ENCODE measurements at regions not wholly inside any gene's neighbourhood (a gene's known extent, or its start where the extent isn't known, plus 50 kb on each side); places are given as distances from the start of the nearest gene placed in this dataset.

DNA sequence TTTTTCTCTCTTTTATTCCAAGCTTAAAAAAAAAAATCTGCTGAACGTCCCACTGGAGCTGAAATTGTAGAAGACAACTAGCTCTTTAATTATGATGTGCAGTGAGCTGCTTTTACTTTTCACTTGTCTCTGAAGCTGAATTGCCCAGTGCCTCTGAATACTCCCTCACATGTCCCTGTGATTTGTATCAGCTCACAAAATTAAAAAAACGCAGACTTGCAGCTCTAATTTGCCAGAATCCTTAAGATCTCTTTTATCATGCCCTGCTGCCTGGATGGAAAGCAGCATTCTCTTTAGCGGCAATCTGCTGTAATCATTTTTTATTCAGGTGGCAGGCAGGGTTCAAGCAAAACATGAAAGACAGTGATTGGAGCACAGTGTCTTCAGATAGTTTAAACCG lies 443.8 kb upstream of the SPTLC3 start (continued):
- TF ChIP-seq ZSCAN30 (tag by site-specific recombination; IDR thresholded peaks at IDR 0.05) (no peak), TRIM28 (IDR thresholded peaks at IDR 0.05; ENCODE audit: borderline replicate concordance, low read length) (no peak), BCL11B (tag by site-specific recombination; IDR thresholded peaks at IDR 0.05; ENCODE audit: low read depth) (no peak), ZNF2 (tag by site-specific recombination; IDR thresholded peaks at IDR 0.05) (no peak), ZNF785 (tag by site-specific recombination; IDR thresholded peaks at IDR 0.05) (no peak), ZNF354C (tag by site-specific recombination; IDR thresholded peaks at IDR 0.05; ENCODE audit: borderline replicate concordance, low read depth) (no peak)

DNA sequence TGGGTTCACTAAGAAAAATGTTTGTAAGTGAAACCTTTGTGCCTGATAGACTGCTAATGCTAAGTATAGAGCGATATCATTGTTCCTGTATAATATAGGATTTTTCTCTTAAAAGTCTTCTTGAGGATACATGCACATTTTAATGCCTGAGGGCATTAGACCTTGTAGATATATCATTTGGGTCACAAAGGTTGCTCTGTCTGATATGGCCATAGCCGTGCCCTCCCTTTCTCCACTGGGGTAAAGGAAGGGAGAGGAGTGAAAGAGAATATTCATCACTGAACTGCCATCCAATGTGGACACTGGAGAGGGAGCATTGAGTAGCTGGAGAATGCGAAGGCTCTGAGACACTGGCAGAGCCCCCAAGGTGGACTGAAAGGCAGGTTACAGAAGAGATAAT lies 442.2 kb upstream of the SPTLC3 start:
- Histone ChIP-seq H3K27ac (ENCODE audit: extremely low read depth, low read depth, low read length) (no peak overlapping the region), H3K4me1 (ENCODE audit: control insufficient read depth, insufficient read depth, low read length) (no peaks in the 10 kb centered on the region), H3K9me3 (ENCODE audit: control insufficient read depth, insufficient read depth, low read depth, low read length) (no peaks in the 10 kb centered on the region), H3K4me3 (ENCODE audit: low read depth, low read length) (no peak overlapping the region), H3K36me3 (ENCODE audit: control insufficient read depth in 2 of 2, insufficient read depth in 1 of 2, low read length in 2 of 2) (no peaks in the 10 kb centered on the region)
- ChIA-PET CTCF (no interaction called here), POLR2A (no interaction called here)
- TF ChIP-seq ZBTB20 (tag by site-specific recombination; IDR thresholded peaks at IDR 0.05) (no peak), ZNF350 (tag by site-specific recombination; IDR thresholded peaks at IDR 0.05) (no peak), ZNF37A (tag by site-specific recombination; IDR thresholded peaks at IDR 0.05) (no peak), ZNF239 (tag by site-specific recombination; IDR thresholded peaks at IDR 0.05) (no peak), ZNF776 (tag by site-specific recombination; IDR thresholded peaks at IDR 0.05; ENCODE audit: borderline replicate concordance) (no peak), ZNF501 (tag by site-specific recombination; IDR thresholded peaks at IDR 0.05) (no peak), ZNF24 (tag by site-specific recombination; IDR thresholded peaks at IDR 0.05) (no peak)
- TF ChIP-seq, protein P1, sequence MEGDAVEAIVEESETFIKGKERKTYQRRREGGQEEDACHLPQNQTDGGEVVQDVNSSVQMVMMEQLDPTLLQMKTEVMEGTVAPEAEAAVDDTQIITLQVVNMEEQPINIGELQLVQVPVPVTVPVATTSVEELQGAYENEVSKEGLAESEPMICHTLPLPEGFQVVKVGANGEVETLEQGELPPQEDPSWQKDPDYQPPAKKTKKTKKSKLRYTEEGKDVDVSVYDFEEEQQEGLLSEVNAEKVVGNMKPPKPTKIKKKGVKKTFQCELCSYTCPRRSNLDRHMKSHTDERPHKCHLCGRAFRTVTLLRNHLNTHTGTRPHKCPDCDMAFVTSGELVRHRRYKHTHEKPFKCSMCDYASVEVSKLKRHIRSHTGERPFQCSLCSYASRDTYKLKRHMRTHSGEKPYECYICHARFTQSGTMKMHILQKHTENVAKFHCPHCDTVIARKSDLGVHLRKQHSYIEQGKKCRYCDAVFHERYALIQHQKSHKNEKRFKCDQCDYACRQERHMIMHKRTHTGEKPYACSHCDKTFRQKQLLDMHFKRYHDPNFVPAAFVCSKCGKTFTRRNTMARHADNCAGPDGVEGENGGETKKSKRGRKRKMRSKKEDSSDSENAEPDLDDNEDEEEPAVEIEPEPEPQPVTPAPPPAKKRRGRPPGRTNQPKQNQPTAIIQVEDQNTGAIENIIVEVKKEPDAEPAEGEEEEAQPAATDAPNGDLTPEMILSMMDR (tag by site-specific recombination; IDR thresholded peaks at IDR 0.05), result no peak
- TF ChIP-seq, protein P2, sequence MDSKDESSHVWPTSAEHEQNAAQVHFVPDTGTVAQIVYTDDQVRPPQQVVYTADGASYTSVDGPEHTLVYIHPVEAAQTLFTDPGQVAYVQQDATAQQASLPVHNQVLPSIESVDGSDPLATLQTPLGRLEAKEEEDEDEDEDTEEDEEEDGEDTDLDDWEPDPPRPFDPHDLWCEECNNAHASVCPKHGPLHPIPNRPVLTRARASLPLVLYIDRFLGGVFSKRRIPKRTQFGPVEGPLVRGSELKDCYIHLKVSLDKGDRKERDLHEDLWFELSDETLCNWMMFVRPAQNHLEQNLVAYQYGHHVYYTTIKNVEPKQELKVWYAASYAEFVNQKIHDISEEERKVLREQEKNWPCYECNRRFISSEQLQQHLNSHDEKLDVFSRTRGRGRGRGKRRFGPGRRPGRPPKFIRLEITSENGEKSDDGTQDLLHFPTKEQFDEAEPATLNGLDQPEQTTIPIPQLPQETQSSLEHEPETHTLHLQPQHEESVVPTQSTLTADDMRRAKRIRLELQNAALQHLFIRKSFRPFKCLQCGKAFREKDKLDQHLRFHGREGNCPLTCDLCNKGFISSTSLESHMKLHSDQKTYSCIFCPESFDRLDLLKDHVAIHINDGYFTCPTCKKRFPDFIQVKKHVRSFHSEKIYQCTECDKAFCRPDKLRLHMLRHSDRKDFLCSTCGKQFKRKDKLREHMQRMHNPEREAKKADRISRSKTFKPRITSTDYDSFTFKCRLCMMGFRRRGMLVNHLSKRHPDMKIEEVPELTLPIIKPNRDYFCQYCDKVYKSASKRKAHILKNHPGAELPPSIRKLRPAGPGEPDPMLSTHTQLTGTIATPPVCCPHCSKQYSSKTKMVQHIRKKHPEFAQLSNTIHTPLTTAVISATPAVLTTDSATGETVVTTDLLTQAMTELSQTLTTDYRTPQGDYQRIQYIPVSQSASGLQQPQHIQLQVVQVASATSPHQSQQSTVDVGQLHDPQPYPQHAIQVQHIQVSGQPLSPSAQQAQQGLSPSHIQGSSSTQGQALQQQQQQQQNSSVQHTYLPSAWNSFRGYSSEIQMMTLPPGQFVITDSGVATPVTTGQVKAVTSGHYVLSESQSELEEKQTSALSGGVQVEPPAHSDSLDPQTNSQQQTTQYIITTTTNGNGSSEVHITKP (tag by site-specific recombination; IDR thresholded peaks at IDR 0.05), result no peak
- TF ChIP-seq, protein P3, sequence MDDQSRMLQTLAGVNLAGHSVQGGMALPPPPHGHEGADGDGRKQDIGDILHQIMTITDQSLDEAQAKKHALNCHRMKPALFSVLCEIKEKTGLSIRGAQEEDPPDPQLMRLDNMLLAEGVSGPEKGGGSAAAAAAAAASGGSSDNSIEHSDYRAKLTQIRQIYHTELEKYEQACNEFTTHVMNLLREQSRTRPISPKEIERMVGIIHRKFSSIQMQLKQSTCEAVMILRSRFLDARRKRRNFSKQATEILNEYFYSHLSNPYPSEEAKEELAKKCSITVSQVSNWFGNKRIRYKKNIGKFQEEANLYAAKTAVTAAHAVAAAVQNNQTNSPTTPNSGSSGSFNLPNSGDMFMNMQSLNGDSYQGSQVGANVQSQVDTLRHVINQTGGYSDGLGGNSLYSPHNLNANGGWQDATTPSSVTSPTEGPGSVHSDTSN (CRISPR knock-in tag; IDR thresholded peaks at IDR 0.05), result no peak
- TF ChIP-seq, protein P4, sequence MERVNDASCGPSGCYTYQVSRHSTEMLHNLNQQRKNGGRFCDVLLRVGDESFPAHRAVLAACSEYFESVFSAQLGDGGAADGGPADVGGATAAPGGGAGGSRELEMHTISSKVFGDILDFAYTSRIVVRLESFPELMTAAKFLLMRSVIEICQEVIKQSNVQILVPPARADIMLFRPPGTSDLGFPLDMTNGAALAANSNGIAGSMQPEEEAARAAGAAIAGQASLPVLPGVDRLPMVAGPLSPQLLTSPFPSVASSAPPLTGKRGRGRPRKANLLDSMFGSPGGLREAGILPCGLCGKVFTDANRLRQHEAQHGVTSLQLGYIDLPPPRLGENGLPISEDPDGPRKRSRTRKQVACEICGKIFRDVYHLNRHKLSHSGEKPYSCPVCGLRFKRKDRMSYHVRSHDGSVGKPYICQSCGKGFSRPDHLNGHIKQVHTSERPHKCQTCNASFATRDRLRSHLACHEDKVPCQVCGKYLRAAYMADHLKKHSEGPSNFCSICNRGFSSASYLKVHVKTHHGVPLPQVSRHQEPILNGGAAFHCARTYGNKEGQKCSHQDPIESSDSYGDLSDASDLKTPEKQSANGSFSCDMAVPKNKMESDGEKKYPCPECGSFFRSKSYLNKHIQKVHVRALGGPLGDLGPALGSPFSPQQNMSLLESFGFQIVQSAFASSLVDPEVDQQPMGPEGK (tag by site-specific recombination; IDR thresholded peaks at IDR 0.05), result no peak
- TF ChIP-seq, protein P5, sequence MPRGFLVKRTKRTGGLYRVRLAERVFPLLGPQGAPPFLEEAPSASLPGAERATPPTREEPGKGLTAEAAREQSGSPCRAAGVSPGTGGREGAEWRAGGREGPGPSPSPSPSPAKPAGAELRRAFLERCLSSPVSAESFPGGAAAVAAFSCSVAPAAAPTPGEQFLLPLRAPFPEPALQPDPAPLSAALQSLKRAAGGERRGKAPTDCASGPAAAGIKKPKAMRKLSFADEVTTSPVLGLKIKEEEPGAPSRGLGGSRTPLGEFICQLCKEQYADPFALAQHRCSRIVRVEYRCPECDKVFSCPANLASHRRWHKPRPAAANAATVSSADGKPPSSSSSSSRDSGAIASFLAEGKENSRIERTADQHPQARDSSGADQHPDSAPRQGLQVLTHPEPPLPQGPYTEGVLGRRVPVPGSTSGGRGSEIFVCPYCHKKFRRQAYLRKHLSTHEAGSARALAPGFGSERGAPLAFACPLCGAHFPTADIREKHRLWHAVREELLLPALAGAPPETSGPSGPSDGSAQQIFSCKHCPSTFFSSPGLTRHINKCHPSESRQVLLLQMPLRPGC (tag by site-specific recombination; IDR thresholded peaks at IDR 0.05), result no peak
- TF ChIP-seq, protein P6, sequence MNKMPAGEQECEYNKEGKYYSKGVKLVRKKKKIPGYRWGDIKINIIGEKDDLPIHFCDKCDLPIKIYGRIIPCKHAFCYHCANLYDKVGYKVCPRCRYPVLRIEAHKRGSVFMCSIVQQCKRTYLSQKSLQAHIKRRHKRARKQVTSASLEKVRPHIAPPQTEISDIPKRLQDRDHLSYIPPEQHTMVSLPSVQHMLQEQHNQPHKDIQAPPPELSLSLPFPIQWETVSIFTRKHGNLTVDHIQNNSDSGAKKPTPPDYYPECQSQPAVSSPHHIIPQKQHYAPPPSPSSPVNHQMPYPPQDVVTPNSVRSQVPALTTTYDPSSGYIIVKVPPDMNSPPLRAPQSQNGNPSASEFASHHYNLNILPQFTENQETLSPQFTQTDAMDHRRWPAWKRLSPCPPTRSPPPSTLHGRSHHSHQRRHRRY (tag by site-specific recombination; IDR thresholded peaks at IDR 0.05), result no peak
